ENCODE measurements at regions not wholly inside any gene's neighbourhood (a gene's known extent, or its start where the extent isn't known, plus 50 kb on each side); places are given as distances from the start of the nearest gene placed in this dataset.

- DNase-seq, result no peak
Observed at GRCh38 chr10:4730998-4731397, 95.0 kb upstream of the AKR1E2 start.

- no peak for DNase-seq
Observed at GRCh38 chr10:4725917-4726606, 99.9 kb upstream of the AKR1E2 start.

- DNase-seq, result no peak
Observed at GRCh38 chr10:4723860-4724259, 102.1 kb upstream of the AKR1E2 start.

- DNase-seq, result no peak
Observed at GRCh38 chr10:4721999-4722753, 103.8 kb upstream of the AKR1E2 start.

- DNase-seq, result no peak
Observed at GRCh38 chr10:4720463-4720862, 105.5 kb upstream of the AKR1E2 start.

GRCh38 chr10:4719671-4720070 lies 106.3 kb upstream of the AKR1E2 start:
- DNase-seq, result no peak

- no peak for DNase-seq
Observed at GRCh38 chr10:4719036-4719435, 107.0 kb upstream of the AKR1E2 start.

- no peak for DNase-seq
Observed at GRCh38 chr10:4718544-4718943, 107.5 kb upstream of the AKR1E2 start.

- no peak for DNase-seq
Observed at GRCh38 chr10:4717670-4718069, 108.3 kb upstream of the AKR1E2 start.

- DNase-seq, result no peak
Observed at GRCh38 chr10:4710858-4711257, 115.1 kb upstream of the AKR1E2 start.

- peak in 1 of 2 donors; percentile 47 for DNase-seq
Observed at GRCh38 chr10:4708123-4708759, 117.8 kb upstream of the AKR1E2 start.

GRCh38 chr10:4707221-4707620 lies 118.8 kb upstream of the AKR1E2 start:
- DNase-seq, result no peak

- DNase-seq, result no peak
Observed at GRCh38 chr10:4704034-4704545, 121.9 kb upstream of the AKR1E2 start.

- DNase-seq, result no peak
Observed at GRCh38 chr10:4701016-4701415, 125.0 kb upstream of the AKR1E2 start.

- DNase-seq, result no peak
Observed at GRCh38 chr10:4699950-4700730, 125.9 kb upstream of the AKR1E2 start.

GRCh38 chr10:4698075-4698474 lies 127.9 kb upstream of the AKR1E2 start:
- no peak for DNase-seq

GRCh38 chr10:4696186-4696585 lies 129.8 kb upstream of the AKR1E2 start:
- DNase-seq, result no peak

GRCh38 chr10:4693967-4694366 lies 132.0 kb upstream of the AKR1E2 start:
- DNase-seq, result no peak

GRCh38 chr10:4692206-4692605 lies 133.8 kb upstream of the AKR1E2 start:
- no peak for DNase-seq

- DNase-seq, result no peak
Observed at GRCh38 chr10:4691776-4692175, 134.2 kb upstream of the AKR1E2 start.

GRCh38 chr10:4691301-4691700 lies 134.7 kb upstream of the AKR1E2 start:
- no peak for DNase-seq

- no peak for DNase-seq
Observed at GRCh38 chr10:4688601-4689000, 137.4 kb upstream of the AKR1E2 start.

GRCh38 chr10:4688168-4688567 lies 137.8 kb upstream of the AKR1E2 start:
- DNase-seq, result no peak
